Esophagus muscularis mucosa (tissue), 4 donors: ENCODE measurements at regions not wholly inside any gene's neighbourhood (a gene's known extent, or its start where the extent isn't known, plus 50 kb on each side); places are given as distances from the start of the nearest gene placed in this dataset.

Source experiments
- DNase-seq: peaks from one replicate; pipeline ENCODE4 v3.0.0-alpha.2; 2017; ENCODE audit errors: extremely low spot score
- H3K27ac ChIP-seq, 4 donors: fragments of 200-600 bp; sonication (generic); replicated peaks in 1 of 4; 1 replicate in 3 of 4; 2 replicates in 1 of 4; pipeline ENCODE4 v1.5.1; 2016 to 2019; ENCODE audit warnings: mild to moderate bottlenecking in 1 of 4
- H3K27me3 ChIP-seq, 4 donors: fragments of 200-600 bp; sonication (generic); one replicate each; pipeline versions ENCODE4 v1.5.1 to v1.6.0; 2016 to 2019
- H3K36me3 ChIP-seq, 4 donors: fragments of 200-600 bp; sonication (generic); one replicate each; pipeline ENCODE4 v1.5.1; 2016 to 2019
- H3K4me1 ChIP-seq, 4 donors: fragments of 200-600 bp; sonication (generic); one replicate each; pipeline ENCODE4 v1.5.1; 2016 to 2019
- H3K4me3 ChIP-seq, 4 donors: fragments of 200-600 bp; sonication (generic); 1 replicate in 2 of 4; 2 replicates in 2 of 4; pipeline ENCODE4 v1.5.1; 2016 to 2019; ENCODE audit warnings: mild to moderate bottlenecking in 4 of 4, moderate library complexity in 1 of 4
- H3K9me3 ChIP-seq, 4 donors: fragments of 200-600 bp; sonication (generic); 1 replicate in 3 of 4; 2 replicates in 1 of 4; pipeline ENCODE4 v1.5.1; 2016 to 2019
- EP300 ChIP-seq: sonication (generic); formaldehyde crosslinking; IDR thresholded peaks from one replicate; pipeline ENCODE4 v1.6.1; 2017; ENCODE audit warnings: antibody characterized with exemption
- POLR2A ChIP-seq: fragments of 450-650 bp; IDR thresholded peaks from one replicate; pipeline ENCODE4 v1.6.1; 2017; ENCODE audit warnings: antibody characterized with exemption, moderate library complexity, mild to moderate bottlenecking, low read depth
- POLR2AphosphoS5 ChIP-seq, 2 donors: sonication (generic); formaldehyde crosslinking; IDR thresholded peaks; one replicate each; pipeline ENCODE4 v1.6.1; 2017; ENCODE audit warnings: antibody characterized with exemption in 2 of 2
- WGBS: methylation state at CpG from one replicate; pipeline ENCODE4 v1.1.5; 2018; 5-methylcytosine and 5-hydroxymethylcytosine counted together
- intact Hi-C: fragments of 100-400 bp; cut with DNase I; formaldehyde crosslinking; loops from one replicate; pipeline ENCODE4 v1.15.1; 2023
- TF ChIP-seq, protein P1 (sequence below), 3 experiments: fragments of 200-600 bp in 2 of 3; fragments of 450-650 bp in 1 of 3; sonication (generic) in 2 of 3; IDR thresholded peaks; one replicate each; pipeline ENCODE4 v1.5.1; 2017 to 2019; ENCODE audit warnings: antibody characterized with exemption in 3 of 3, mild to moderate bottlenecking in 2 of 3, moderate library complexity in 1 of 3

DNA sequence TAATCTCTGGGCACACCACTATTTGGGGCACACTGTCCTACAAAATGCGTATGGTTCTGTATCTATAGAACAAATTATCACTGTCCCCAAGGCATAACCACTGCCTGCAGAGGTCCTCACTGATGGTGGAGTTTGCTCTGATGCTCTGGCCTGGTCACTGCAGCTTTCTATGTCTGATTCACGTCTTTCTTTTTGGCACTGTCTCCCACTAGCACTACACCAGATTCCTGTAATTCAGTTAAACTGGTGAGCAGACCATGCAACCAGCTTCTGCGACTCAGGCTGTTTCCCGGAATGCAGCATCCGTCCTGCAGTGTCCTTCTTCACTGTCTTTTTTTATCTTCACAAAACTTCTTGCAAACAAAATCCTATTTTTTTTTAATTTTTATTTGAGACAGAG lies 112.8 kb downstream of the KLF6 start:
- WGBS: 89% methylated on average over 5 of the region's 5 CpGs
- intact Hi-C loops: no loop called here

DNA sequence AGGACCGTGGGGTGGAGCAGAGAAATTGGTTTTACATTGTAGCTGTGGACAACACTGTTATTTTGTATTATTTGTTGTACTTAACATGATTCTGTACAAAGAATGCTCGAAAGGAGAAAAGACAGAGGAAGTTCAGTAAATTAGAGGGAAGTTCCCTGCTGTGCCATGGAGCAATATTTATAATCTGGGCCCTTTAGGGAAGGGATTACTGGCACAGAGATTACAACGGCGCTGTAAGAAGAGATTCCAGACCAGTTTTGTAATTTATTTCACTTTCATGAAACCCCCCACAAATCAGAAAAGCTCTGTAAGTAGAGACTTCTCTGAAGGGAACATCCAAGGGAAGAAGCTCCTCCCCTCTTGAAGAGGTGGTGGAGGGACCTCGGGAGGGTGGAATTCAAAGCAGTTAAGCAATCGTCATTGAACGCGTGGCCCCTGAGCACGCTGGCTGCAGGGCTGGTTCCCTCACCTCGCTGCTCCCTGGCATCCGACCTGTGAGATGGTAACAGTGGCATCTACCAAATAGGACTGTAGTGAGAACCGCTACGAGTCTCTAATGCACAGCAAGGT lies 113.5 kb downstream of the KLF6 start:
- H3K4me1 ChIP-seq: peaks cover 0 to 1% (median 0%) of the 10 kb centered on the region in 4 donors
- no peaks in the 10 kb centered on the region for H3K36me3 ChIP-seq
- H3K27me3 ChIP-seq: no peaks in the 10 kb centered on the region
- intact Hi-C loops: no loop called here
- WGBS: 76% methylated on average over 13 of the region's 13 CpGs
- TF ChIP-seq POLR2AphosphoS5 (IDR thresholded peaks at IDR 0.05): no peak
- TF ChIP-seq EP300: no peak
- TF ChIP-seq POLR2A: no peak
- TF ChIP-seq, protein P1, sequence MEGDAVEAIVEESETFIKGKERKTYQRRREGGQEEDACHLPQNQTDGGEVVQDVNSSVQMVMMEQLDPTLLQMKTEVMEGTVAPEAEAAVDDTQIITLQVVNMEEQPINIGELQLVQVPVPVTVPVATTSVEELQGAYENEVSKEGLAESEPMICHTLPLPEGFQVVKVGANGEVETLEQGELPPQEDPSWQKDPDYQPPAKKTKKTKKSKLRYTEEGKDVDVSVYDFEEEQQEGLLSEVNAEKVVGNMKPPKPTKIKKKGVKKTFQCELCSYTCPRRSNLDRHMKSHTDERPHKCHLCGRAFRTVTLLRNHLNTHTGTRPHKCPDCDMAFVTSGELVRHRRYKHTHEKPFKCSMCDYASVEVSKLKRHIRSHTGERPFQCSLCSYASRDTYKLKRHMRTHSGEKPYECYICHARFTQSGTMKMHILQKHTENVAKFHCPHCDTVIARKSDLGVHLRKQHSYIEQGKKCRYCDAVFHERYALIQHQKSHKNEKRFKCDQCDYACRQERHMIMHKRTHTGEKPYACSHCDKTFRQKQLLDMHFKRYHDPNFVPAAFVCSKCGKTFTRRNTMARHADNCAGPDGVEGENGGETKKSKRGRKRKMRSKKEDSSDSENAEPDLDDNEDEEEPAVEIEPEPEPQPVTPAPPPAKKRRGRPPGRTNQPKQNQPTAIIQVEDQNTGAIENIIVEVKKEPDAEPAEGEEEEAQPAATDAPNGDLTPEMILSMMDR (IDR thresholded peaks at IDR 0.05): no peak
- no peak for DNase-seq
- no peak overlapping the region for H3K4me3 ChIP-seq
- no peaks in the 10 kb centered on the region for H3K9me3 ChIP-seq
- no peak overlapping the region for H3K27ac ChIP-seq

More for the DNA sequence above, 112.8 kb downstream of the KLF6 start:
- Histone ChIP-seq H3K9me3 (no peaks in the 10 kb centered on the region), H3K36me3 (no peaks in the 10 kb centered on the region), H3K27ac (no peak overlapping the region), H3K27me3 (no peaks in the 10 kb centered on the region), H3K4me1 (no peaks in the 10 kb centered on the region), H3K4me3 (no peak overlapping the region)
- no peak for TF ChIP-seq POLR2AphosphoS5 (IDR thresholded peaks at IDR 0.05)
- TF ChIP-seq EP300: no peak
- TF ChIP-seq POLR2A: no peak
- TF ChIP-seq, protein P1 (IDR thresholded peaks at IDR 0.05): no peak
- DNase-seq: no peak

DNA sequence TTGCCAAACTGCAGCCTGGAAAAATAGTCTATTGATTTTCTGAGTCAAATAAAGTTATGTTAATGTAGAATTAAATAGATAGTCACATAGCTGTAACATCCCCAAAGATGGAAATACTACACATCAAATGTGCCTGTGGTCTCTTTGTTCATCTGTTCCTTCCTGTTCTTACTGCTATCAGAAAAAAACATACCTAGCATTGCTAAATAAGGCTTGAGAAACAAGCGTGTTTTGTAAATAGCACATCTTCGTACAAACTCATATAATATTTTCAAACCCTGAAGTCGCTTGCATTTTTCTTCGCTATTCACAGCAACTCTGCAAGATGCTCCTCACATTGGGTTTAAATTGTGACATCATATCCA lies 116.1 kb downstream of the KLF6 start:
- no peaks in the 10 kb centered on the region for H3K27me3 ChIP-seq
- H3K4me1 ChIP-seq: peaks cover 0 to 2% (median 0%) of the 10 kb centered on the region in 4 donors
- intact Hi-C loops: no loop called here
- no peak overlapping the region for H3K4me3 ChIP-seq
- TF ChIP-seq POLR2A (no peak), EP300 (no peak), POLR2AphosphoS5 (IDR thresholded peaks at IDR 0.05) (no peak)
- TF ChIP-seq, protein P1 (IDR thresholded peaks at IDR 0.05): no peak
- H3K9me3 ChIP-seq: no peaks in the 10 kb centered on the region
- no peak for DNase-seq
- no peaks in the 10 kb centered on the region for H3K36me3 ChIP-seq
- WGBS: 78% methylated on average over 4 of the region's 4 CpGs
- no peak overlapping the region for H3K27ac ChIP-seq

DNA sequence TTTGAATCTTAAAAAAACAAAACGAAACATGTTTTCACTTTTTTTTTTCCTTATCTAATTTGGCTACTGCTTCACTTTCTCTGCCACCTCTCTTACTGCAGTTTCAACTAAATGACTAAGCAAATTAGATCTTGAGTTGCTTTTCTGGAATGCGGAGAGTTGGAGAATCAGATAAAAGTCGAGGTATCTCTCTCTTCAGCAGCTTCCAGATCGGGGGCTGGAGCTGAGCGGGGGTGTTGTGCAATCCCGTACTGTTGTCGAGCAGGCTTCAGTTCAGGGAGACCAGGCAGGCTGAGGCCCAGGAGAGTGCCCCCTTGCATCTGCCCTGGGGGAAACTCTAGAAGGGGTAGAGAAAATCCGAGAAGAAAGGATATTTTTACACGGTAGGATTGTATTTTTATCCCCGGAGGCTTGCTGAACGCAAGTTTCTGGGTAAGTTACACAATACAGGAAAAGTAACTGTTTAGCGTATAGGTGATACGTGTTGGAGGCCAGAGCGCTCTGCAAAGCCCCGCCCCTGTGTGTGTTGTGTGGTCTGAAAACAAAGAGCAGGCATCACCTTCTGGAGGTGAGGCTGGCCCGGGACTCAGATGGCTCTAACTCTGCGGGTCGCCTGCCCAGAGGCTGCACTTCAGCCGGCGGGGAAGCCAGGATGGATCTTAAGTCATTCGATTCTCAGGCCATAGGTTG lies 116.6 kb downstream of the KLF6 start:
- Histone ChIP-seq H3K9me3 (no peaks in the 10 kb centered on the region), H3K4me3 (no peak overlapping the region), H3K36me3 (no peaks in the 10 kb centered on the region), H3K27ac (no peak overlapping the region), H3K27me3 (no peaks in the 10 kb centered on the region), H3K4me1 (peaks cover 0 to 2% (median 0%) of the 10 kb centered on the region in 4 donors)
- TF ChIP-seq, protein P1 (IDR thresholded peaks at IDR 0.05): no peak
- TF ChIP-seq POLR2AphosphoS5 (IDR thresholded peaks at IDR 0.05): no peak
- no peak for TF ChIP-seq POLR2A
- TF ChIP-seq EP300: no peak
- 68% methylated on average over 21 of the region's 21 CpGs for WGBS
- intact Hi-C loops: no loop called here
- no peak for DNase-seq
